Heart right ventricle (tissue), 16 donors: ENCODE measurements at regions not wholly inside any gene's neighbourhood (a gene's known extent, or its start where the extent isn't known, plus 50 kb on each side); places are given as distances from the start of the nearest gene placed in this dataset.

Experiments used
- ATAC-seq, 8 donors: fragments of 200-7000 bp; cut with Tn5 transposase; one replicate each; pipeline ENCODE4 v1.9.1; 2020; ENCODE audit warnings: mild to moderate bottlenecking in 8 of 8, moderate library complexity in 8 of 8, moderate number of reproducible peaks in 1 of 8
- DNase-seq, 2 donors: peaks; one replicate each; pipeline ENCODE4 v3.0.0-alpha.2; 2020
- H3K27ac ChIP-seq, 10 donors: fragments of 200-600 bp; sonication (generic) in 2 of 10; one replicate each; pipeline versions ENCODE4 v1.5.0 to v1.8.0; 2020 to 2022; ENCODE audit warnings: mild to moderate bottlenecking in 3 of 10
- H3K27me3 ChIP-seq, 7 donors: fragments of 200-600 bp; one replicate each; pipeline ENCODE4 v1.8.0; 2021 to 2022; ENCODE audit warnings: mild to moderate bottlenecking in 2 of 7
- H3K36me3 ChIP-seq, 9 donors: fragments of 200-600 bp; sonication (generic) in 1 of 9; one replicate each; pipeline versions ENCODE4 v1.5.0 to v1.8.0; 2020 to 2022; ENCODE audit warnings: mild to moderate bottlenecking in 2 of 9
- H3K4me1 ChIP-seq, 9 donors: fragments of 200-600 bp; sonication (generic) in 1 of 9; one replicate each; pipeline versions ENCODE4 v1.5.0 to v1.8.0; 2020 to 2022; ENCODE audit warnings: mild to moderate bottlenecking in 4 of 9
- H3K4me3 ChIP-seq, 10 donors: fragments of 200-600 bp; sonication (generic) in 2 of 10; one replicate each; pipeline versions ENCODE4 v1.5.0 to v1.8.0; 2020 to 2022; ENCODE audit warnings: mild to moderate bottlenecking in 7 of 10, moderate library complexity in 2 of 10
- H3K9me3 ChIP-seq, 11 donors: fragments of 200-600 bp in 10 of 11; sonication (generic) in 2 of 11; one replicate each; pipeline versions ENCODE4 v1.5.0 to v1.8.0; 2013 to 2022; ENCODE audit warnings: mild to moderate bottlenecking in 2 of 11, control low read depth in 1 of 11, moderate library complexity in 1 of 11
- CTCF ChIP-seq, 9 donors: fragments of 200-600 bp; sonication (generic) in 2 of 9; IDR thresholded peaks; one replicate each; pipeline versions ENCODE4 v1.5.0 to v1.8.0; 2021 to 2022; ENCODE audit warnings: antibody characterized with exemption in 9 of 9, mild to moderate bottlenecking in 5 of 9, moderate library complexity in 1 of 9
- WGBS, 2 donors: extraction: QIAGEN DNeasy Blood & Tissue Kit; methylation state at CpG; one replicate each; pipeline ENCODE4 v1.1.7; 2013; ENCODE audit warnings: inconsistent platforms in 1 of 2; 5-methylcytosine and 5-hydroxymethylcytosine counted together
- intact Hi-C, 10 donors: fragments of 100-400 bp; cut with DNase I; formaldehyde crosslinking; loops; one replicate each; pipeline versions ENCODE4 v1.11.1 to v1.14.2; 2022
- donor health status: Arrhythmogenic right ventricular cardiomyopathy.
- donor health status: ischemic (EF 13 %, LVEDD 7.1; RV severe dilation, severe dysfunction).
- donor health status: healthy with polysubstance abuse.
- donor health status: DM: no; HTN: yes; CAD: no.
- donor health status: DM: no; HTN: no; CAD: no.
- donor health status: ischemic (EF 25% LVEDD 6.9; RV normal size, moderate dysfunction).
- donor health status: ischemic (EF 25% LVEDD 5.7; RV mildly dilated, moderate dysfunction).
- donor health status: healthy.
- donor health status: DM: yes; HTN: yes; CAD: no.
- donor health status: Ischemic cardiomyopathy.
- donor health status: ischemic (EF 35%, LVEDD 5.7; RV mildly dilated, moderate dysfunction).
- donor health status: nonischemic (EF 11% LVEDD 7.7; RV severe dilation, severe dysfunction).
- donor health status: DM: yes; HTN: yes; CAD: no.
- donor health status: PGD.
- donor health status: ischemic (EF 29% LVEDD 5.4; RV normal size, mild dysfunction).
- donor health status: nonischemic (EF 23%, LVEDD 6.1; RV moderate dilation, normal function).

- Histone ChIP-seq H3K27ac (no peak overlapping the region), H3K4me1 (no peaks in the 10 kb centered on the region), H3K4me3 (no peak overlapping the region), H3K27me3 (no peaks in the 10 kb centered on the region), H3K9me3 (no peaks in the 10 kb centered on the region), H3K36me3 (no peaks in the 10 kb centered on the region)
- intact Hi-C loops, result no loop called here
- 39 to 43% methylated on average over 1 of the region's 1 CpG for WGBS, 2 donors
- no peak for DNase-seq
- no peak for TF ChIP-seq CTCF (IDR thresholded peaks at IDR 0.05)
- ATAC-seq, result no peak
Observed at GRCh38 chr2:145404690-145405089, 884.8 kb upstream of the ZEB2 start.

GRCh38 chr2:145402706-145403277, 882.9 kb upstream of the ZEB2 start:
- no peak overlapping the region for H3K4me3 ChIP-seq
- no peak for TF ChIP-seq CTCF (IDR thresholded peaks at IDR 0.05)
- H3K27me3 ChIP-seq, result no peaks in the 10 kb centered on the region
- ATAC-seq, result no peak
- H3K4me1 ChIP-seq, result no peaks in the 10 kb centered on the region
- DNase-seq, result no peak
- H3K36me3 ChIP-seq, result no peaks in the 10 kb centered on the region
- WGBS, 2 donors, result 85 to 98% methylated on average over 2 of the region's 2 CpGs
- no peaks in the 10 kb centered on the region for H3K9me3 ChIP-seq
- intact Hi-C loops, result no loop called here
- H3K27ac ChIP-seq, result no peak overlapping the region

GRCh38 chr2:145399131-145399530, 879.2 kb upstream of the ZEB2 start:
- H3K36me3 ChIP-seq, result no peaks in the 10 kb centered on the region
- no peak overlapping the region for H3K4me3 ChIP-seq
- no peaks in the 10 kb centered on the region for H3K27me3 ChIP-seq
- DNase-seq (no peak), ATAC-seq (no peak)
- intact Hi-C loops, result no loop called here
- H3K9me3 ChIP-seq, result no peaks in the 10 kb centered on the region
- no peaks in the 10 kb centered on the region for H3K4me1 ChIP-seq
- no peak for TF ChIP-seq CTCF (IDR thresholded peaks at IDR 0.05)
- no peak overlapping the region for H3K27ac ChIP-seq
- 0% methylated on average over 1 of the region's 1 CpG for WGBS, 2 donors

- DNase-seq (no peak), ATAC-seq (no peak)
- no peak overlapping the region for H3K27ac ChIP-seq
- H3K27me3 ChIP-seq, result no peaks in the 10 kb centered on the region
- WGBS, 2 donors, result 78 to 81% methylated on average over 3 of the region's 3 CpGs
- no peak for TF ChIP-seq CTCF (IDR thresholded peaks at IDR 0.05)
- H3K9me3 ChIP-seq, result peaks cover 0 to 7% (median 0%) of the 10 kb centered on the region in 11 donors
- H3K4me1 ChIP-seq, result no peaks in the 10 kb centered on the region
- intact Hi-C loops, result no loop called here
- H3K36me3 ChIP-seq, result no peaks in the 10 kb centered on the region
- H3K4me3 ChIP-seq, result no peak overlapping the region
Observed at GRCh38 chr2:145394181-145394580, 874.3 kb upstream of the ZEB2 start.
